VCaP (cell line): ENCODE measurements at regions not wholly inside any gene's neighbourhood (a gene's known extent, or its start where the extent isn't known, plus 50 kb on each side); places are given as distances from the start of the nearest gene placed in this dataset.

Experiments used
- H3K27ac ChIP-seq: fragments of 450-650 bp; 2 replicates; pipeline ENCODE4 v1.5.1; 2017
- CTCF ChIP-seq: fragments of 450-650 bp; conservative IDR thresholded peaks from 2 replicates; pipeline ENCODE4 v1.5.1; 2017; ENCODE audit warnings: mild to moderate bottlenecking, moderate library complexity

GRCh38 chr18:44482761-44483160, 197.9 kb upstream of the SETBP1 start:
- no peak overlapping the region for H3K27ac ChIP-seq
- no peak for TF ChIP-seq CTCF

GRCh38 chr18:44495151-44495550, 185.5 kb upstream of the SETBP1 start:
- no peak for TF ChIP-seq CTCF
- no peak overlapping the region for H3K27ac ChIP-seq

- no peak overlapping the region for H3K27ac ChIP-seq
- TF ChIP-seq CTCF = no peak
Observed at GRCh38 chr18:44497311-44497710, 183.4 kb upstream of the SETBP1 start.

GRCh38 chr18:44497757-44498490, 182.8 kb upstream of the SETBP1 start:
- no peak overlapping the region for H3K27ac ChIP-seq
- TF ChIP-seq CTCF = no peak

GRCh38 chr18:44500808-44501610, 179.7 kb upstream of the SETBP1 start:
- no peak overlapping the region for H3K27ac ChIP-seq
- no peak for TF ChIP-seq CTCF

GRCh38 chr18:44502221-44502620, 178.5 kb upstream of the SETBP1 start:
- no peak for TF ChIP-seq CTCF
- no peak overlapping the region for H3K27ac ChIP-seq

- TF ChIP-seq CTCF = no peak
- H3K27ac ChIP-seq = no peak overlapping the region
Observed at GRCh38 chr18:44502790-44503189, 177.9 kb upstream of the SETBP1 start.
